ENCODE measurements at regions not wholly inside any gene's neighbourhood (a gene's known extent, or its start where the extent isn't known, plus 50 kb on each side); places are given as distances from the start of the nearest gene placed in this dataset.

GRCh38 chr10:28796606-28797512 is 119.5 kb downstream of the BAMBI start:
- H3K4me1 ChIP-seq (ENCODE audit: insufficient read depth, low read length, poor library complexity, severe bottlenecking): peaks cover 17% of the 10 kb centered on the region
- H3K9me3 ChIP-seq (ENCODE audit: low read depth, low read length, poor library complexity, severe bottlenecking): no peaks in the 10 kb centered on the region
- DNase-seq (ENCODE audit: low spot score): peak; percentile 77
- POLR2A ChIA-PET (ENCODE audit: low non-redundant PET): no interaction called here
- no peaks in the 10 kb centered on the region for H3K27me3 ChIP-seq (replicated peaks; ENCODE audit: insufficient read depth, low read depth, low read length, poor library complexity)
- no peaks in the 10 kb centered on the region for H3K36me3 ChIP-seq (ENCODE audit: insufficient read depth, low read length, poor library complexity, severe bottlenecking)
- no peak overlapping the region for H3K4me3 ChIP-seq (ENCODE audit: low read depth, low read length, poor library complexity, severe bottlenecking)
- no peak overlapping the region for H3K27ac ChIP-seq (ENCODE audit: low read depth, low read length, poor library complexity, severe bottlenecking)
- CTCF ChIA-PET: interaction anchor here (0.6 kb wide), 1 partner anchor 812 kb away, joined by 6 read pairs; no protein-coding TSS in a partner anchor
- intact Hi-C loops (cut with micrococcal nuclease; ENCODE audit: unreplicated experiment): no loop called here
- TF ChIP-seq CTCF (conservative IDR thresholded peaks at IDR 0.05; ENCODE audit: low read depth, low read length) (no peak), EZH2 (IDR thresholded peaks at IDR 0.05; ENCODE audit: borderline replicate concordance, low read depth, low read length, poor library complexity, severe bottlenecking) (no peak)
- no TSS peak for BruUV-seq (replicated peaks)

- no peak overlapping the region for H3K4me3 ChIP-seq (ENCODE audit: low read depth, low read length, poor library complexity, severe bottlenecking)
- ChIA-PET POLR2A (ENCODE audit: low non-redundant PET) (no interaction called here), CTCF (interaction anchor here (0.6 kb wide), 2 partner anchors 118 to 811 kb away, joined by 3 to 6 read pairs; no protein-coding TSS in a partner anchor)
- no peak overlapping the region for H3K27ac ChIP-seq (ENCODE audit: low read depth, low read length, poor library complexity, severe bottlenecking)
- intact Hi-C loops (cut with micrococcal nuclease; ENCODE audit: unreplicated experiment): no loop called here
- no peaks in the 10 kb centered on the region for H3K9me3 ChIP-seq (ENCODE audit: low read depth, low read length, poor library complexity, severe bottlenecking)
- no peaks in the 10 kb centered on the region for H3K36me3 ChIP-seq (ENCODE audit: insufficient read depth, low read length, poor library complexity, severe bottlenecking)
- BruUV-seq (replicated peaks): no TSS peak
- peak; percentile 17 for DNase-seq (ENCODE audit: low spot score)
- H3K27me3 ChIP-seq (replicated peaks; ENCODE audit: insufficient read depth, low read depth, low read length, poor library complexity): no peaks in the 10 kb centered on the region
- peaks cover 17% of the 10 kb centered on the region for H3K4me1 ChIP-seq (ENCODE audit: insufficient read depth, low read length, poor library complexity, severe bottlenecking)
- TF ChIP-seq EZH2 (IDR thresholded peaks at IDR 0.05; ENCODE audit: borderline replicate concordance, low read depth, low read length, poor library complexity, severe bottlenecking): no peak
- TF ChIP-seq CTCF (conservative IDR thresholded peaks at IDR 0.05; ENCODE audit: low read depth, low read length): no peak
These were observed 120.6 kb downstream of the BAMBI start for GRCh38 chr10:28797904-28798371.

- CTCF ChIA-PET: no interaction called here
- H3K9me3 ChIP-seq (ENCODE audit: low read depth, low read length, poor library complexity, severe bottlenecking): no peaks in the 10 kb centered on the region
- H3K4me1 ChIP-seq (ENCODE audit: insufficient read depth, low read length, poor library complexity, severe bottlenecking): peaks cover 11% of the 10 kb centered on the region
- POLR2A ChIA-PET (ENCODE audit: low non-redundant PET): no interaction called here
- H3K27ac ChIP-seq (ENCODE audit: low read depth, low read length, poor library complexity, severe bottlenecking): no peak overlapping the region
- intact Hi-C loops (cut with micrococcal nuclease; ENCODE audit: unreplicated experiment): no loop called here
- no peaks in the 10 kb centered on the region for H3K36me3 ChIP-seq (ENCODE audit: insufficient read depth, low read length, poor library complexity, severe bottlenecking)
- no peaks in the 10 kb centered on the region for H3K27me3 ChIP-seq (replicated peaks; ENCODE audit: insufficient read depth, low read depth, low read length, poor library complexity)
- BruUV-seq (replicated peaks): no TSS peak
- TF ChIP-seq EZH2 (IDR thresholded peaks at IDR 0.05; ENCODE audit: borderline replicate concordance, low read depth, low read length, poor library complexity, severe bottlenecking) (no peak), CTCF (conservative IDR thresholded peaks at IDR 0.05; ENCODE audit: low read depth, low read length) (no peak)
- H3K4me3 ChIP-seq (ENCODE audit: low read depth, low read length, poor library complexity, severe bottlenecking): no peak overlapping the region
- no peak for DNase-seq (ENCODE audit: low spot score)
These were observed 121.2 kb downstream of the BAMBI start for GRCh38 chr10:28798428-28798955.

Measured in A673 (cell line).